ENCODE measurements at regions not wholly inside any gene's neighbourhood (a gene's known extent, or its start where the extent isn't known, plus 50 kb on each side); places are given as distances from the start of the nearest gene placed in this dataset.

DNA sequence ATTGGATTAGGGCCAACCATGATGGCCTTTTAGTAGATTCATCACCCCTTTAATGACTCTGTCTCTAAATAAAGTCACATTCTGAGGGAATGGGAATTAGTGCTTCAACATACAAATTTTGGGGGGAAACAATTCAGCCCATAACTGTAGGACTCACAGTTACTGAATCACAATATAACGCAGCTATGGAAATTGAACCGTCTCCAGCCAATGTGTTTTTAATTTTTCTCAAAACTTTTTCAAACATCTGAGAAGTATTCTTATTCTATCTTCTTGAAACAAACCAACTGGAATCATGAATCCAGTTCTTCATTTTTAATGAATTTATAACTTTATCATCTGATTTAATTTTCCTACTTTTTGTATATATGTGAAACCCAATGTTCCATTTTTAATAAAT lies 373.1 kb upstream of the SYT4 start:
- no peak for DNase-seq

DNA sequence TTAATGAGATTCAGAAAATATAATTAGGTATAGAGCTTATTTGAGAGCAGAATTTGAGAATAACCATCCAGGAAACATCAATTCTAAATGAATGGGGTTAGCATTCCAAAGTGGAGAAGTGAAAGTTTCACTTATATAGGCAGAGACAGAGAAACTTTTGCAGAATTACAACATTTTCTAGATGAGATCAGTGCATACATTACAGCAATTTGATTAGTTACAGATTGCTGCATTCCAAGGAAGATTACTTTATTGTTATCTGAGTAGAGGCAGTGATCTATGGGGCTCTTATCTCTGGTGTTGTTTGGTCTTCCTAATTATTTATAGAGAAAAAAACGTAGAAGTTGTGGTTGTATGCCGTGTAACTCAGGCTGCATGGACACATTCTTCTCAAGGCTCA lies 373.8 kb upstream of the SYT4 start:
- DNase-seq = no peak

GRCh38 chr18:43656547-43656946 lies 379.3 kb upstream of the SYT4 start:
- DNase-seq = no peak

DNA sequence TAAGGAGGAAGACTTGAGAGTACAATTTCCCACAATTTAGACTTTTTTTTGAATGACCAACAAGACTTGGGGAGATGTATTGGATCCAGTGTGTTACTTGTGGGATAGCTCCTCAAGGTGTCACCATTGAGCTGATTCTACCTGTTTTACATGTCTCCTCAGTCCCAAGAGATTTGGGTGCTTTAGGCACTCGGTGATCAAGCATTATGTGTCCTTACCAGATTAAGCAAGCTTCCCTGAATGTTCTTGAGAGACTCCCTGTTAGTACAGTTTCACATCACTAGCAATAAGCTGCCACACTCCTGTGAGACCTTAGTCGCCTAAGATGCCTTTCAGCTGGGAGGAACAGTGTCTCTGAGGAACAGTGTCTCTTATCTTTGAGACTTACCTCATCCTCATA lies 384.3 kb upstream of the SYT4 start:
- DNase-seq = no peak

DNA sequence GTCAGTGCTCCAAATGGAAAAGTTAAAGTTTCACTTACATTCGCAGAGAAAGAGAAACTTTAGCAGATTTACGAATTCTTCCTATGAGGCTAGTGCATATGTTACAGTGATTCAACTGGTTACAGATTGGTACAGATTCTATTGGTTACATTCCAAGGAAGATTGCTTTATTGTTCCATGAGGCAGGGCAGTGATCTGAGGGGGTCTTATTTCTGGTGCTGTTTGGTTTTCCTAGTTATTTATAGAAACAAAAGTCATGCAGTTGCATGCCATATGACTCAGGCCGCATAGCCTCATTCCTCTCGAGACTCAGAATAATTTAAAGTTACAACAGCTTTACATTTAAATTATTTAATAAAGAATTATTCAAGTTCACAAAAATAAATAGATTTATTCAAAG lies 385.4 kb upstream of the SYT4 start:
- DNase-seq = no peak

GRCh38 chr18:43663159-43663558 lies 385.9 kb upstream of the SYT4 start:
- DNase-seq = no peak

DNA sequence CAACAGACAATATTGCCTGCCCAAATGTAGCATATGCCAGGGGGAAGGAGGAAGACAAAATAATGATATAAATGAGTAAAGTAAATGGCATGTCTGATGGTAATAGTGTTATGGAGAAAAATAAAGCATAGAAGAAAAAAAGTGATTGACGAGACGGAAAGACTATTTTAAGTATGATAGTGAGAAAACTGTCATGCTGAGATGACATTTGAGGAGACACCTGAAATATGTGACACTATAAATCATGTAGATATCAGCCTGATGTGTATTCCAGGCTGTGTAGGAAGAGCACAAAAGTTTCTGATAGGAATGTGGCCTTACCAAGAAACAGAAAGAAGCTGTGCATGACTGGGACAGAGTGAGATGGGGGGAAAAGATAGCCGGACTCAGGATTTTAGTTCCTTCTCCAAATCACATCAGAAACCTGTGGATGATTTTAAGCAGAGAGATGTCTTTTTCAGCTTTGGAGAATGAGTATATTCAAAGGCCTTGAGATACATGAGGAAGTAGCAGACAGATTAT lies 387.3 kb upstream of the SYT4 start:
- no peak for DNase-seq

DNA sequence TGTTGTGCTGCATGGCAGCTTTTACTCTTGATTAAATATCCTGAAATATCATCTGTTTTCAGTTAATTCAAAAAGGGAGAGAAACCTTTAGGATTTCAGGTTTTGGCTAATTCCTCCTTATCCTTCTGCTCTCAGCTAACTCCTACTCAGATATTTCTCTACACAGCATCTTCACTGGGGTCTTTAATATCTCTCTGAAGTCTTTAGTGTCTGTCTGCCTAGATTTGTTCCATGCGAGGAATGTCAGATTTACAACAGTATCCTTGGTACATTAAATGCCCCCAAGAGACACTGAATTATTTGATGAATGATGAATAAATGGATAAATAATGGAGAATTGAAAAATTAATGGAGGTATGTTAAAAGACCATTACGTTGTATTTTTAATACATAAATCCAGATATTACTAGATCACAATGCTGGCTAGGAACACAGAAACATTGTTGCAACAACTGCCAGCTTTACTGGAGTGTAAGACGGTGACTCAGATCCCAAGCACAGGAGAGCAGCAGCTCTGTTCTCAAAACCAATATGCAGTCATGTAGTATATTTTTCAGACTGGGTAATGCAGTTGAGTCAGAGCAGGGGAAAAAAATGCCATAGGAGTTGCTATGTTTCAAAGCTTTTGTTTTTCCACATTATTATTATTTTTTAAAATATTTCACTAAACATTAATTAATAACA lies 388.0 kb upstream of the SYT4 start:
- DNase-seq = no peak

GRCh38 chr18:43668866-43669265 lies 391.6 kb upstream of the SYT4 start:
- no peak for DNase-seq

DNA sequence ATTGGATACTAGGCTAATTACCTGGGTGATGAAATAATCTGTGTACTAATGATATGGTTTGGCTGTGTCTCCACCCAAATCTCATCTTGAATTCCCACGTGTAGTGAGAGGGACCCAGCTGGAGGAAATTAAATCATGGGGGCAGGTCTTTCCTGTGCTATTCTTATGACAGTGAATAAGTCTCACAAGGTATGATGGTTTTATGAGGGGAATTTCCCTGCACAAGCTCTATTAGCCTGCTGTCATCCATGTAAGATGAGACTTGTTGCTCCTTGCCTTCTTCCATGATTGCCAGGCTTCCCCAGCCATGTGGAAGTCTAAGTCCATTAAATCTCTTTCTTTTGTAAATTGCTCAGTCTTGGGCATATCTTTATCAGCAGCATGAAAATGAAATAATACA lies 394.1 kb upstream of the SYT4 start:
- no peak for DNase-seq

DNA sequence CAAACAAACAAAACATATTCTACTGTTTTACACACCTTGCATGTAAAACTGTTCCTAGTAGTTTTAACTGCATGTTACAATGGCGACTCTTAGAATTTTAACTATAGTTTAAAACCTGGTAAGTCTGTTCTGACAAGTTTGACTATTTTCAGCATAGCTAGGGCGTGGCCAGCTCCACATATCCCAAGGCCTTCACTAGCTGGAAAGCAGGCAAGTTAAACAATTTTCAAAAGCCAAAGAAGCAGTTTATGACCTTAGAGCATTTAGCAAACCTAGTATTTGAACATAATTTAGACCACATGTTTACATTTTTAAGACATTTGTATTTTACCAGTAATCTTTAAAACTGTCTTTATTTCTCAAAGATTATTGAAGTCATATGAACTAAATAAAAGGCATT lies 402.8 kb upstream of the SYT4 start:
- DNase-seq = no peak

- DNase-seq = no peak
Measured at GRCh38 chr18:43681661-43682060, 404.4 kb upstream of the SYT4 start.

GRCh38 chr18:43682196-43682595 lies 404.9 kb upstream of the SYT4 start:
- DNase-seq = no peak

DNA sequence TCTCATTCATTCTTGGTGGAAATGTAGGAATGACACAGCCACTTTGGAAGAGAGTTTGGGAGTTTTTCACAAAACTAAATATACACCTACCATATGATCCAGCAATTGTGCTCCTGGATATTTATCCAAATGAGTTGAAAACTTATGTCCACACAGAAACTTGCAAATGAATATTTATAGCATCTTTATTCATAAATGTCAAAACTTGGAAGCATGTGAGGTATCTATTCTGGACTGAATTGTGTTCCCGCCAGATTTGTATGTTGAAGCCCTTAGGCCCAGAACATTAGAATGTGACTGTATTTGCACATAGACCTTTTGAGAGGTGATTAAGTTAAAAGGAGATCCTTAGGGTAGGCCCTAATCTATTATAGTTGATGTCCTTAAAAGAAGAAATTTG lies 409.4 kb upstream of the SYT4 start:
- DNase-seq = no peak

- DNase-seq = no peak
Measured at GRCh38 chr18:43692099-43692690, 414.9 kb upstream of the SYT4 start.

GRCh38 chr18:43702399-43702798 lies 425.1 kb upstream of the SYT4 start:
- DNase-seq = no peak

DNA sequence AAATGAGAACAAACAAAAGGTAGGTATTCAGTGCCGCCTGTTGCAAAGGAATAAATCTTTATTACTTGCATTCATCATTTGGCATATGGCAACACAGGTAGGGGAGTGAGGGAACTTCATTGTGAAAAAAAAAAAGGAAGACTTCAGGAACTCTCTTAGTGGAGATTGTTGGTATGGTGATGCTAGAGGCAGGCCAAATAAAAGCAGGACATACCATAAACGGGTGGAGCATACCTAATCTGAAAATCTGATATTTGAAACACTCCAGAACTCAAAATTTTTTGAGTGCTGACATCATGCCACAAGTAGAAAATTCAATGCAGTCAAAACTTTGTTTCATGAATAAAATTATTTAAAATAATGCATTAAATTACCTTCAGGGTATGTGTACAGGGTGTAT lies 425.8 kb upstream of the SYT4 start:
- DNase-seq = no peak

DNA sequence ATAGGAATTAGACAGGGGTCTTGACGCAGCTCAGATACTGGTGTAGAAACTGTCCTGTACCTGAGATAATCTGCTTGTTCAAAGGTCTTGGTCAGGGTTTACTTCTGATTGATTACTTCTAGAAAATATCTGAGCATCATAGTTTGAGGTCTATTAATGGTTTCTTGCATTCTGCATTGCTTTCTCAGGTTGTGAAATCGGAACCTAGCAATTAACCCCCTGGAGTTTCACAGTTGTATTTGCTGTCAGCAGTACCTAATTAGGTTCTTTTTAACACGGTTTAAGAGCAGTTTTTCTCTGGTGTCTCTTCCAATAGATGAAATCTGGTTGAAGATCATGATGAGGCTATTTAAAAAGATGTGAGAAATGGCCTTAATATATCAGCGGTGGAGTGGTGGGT lies 428.6 kb upstream of the SYT4 start:
- DNase-seq = no peak

GRCh38 chr18:43710135-43710534 lies 432.8 kb upstream of the SYT4 start:
- no peak for DNase-seq

DNA sequence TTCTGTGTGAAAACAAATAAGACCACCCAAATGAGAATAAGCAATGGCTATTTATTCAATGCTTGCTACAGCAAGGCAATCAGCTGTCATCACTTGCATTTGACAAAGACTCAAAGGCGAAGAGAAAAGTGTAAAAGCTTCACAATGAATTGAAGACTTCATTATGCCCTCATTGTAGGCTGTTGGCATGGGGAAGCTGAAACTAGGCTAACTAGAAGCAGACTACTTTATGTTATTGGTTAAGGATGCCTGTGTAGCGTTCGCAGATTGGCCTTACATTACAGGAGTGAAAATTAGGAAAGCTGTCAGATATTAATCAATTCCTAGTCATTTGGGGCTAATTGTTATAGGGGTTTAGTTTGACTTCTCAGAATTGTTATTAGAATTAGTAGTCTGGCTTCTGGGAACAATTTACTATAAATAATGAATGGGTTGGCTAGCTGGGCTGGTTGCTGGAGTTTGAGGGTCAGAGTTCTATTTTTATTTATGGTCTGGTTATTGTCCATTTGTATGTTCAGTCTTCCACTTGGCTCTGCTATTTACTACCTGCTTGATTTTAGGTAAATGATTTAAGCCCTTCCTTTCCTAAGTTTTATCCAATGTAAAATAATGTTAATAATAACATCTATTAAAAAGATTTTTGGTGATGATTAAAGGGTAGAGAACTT lies 437.2 kb upstream of the SYT4 start:
- no peak for DNase-seq

DNA sequence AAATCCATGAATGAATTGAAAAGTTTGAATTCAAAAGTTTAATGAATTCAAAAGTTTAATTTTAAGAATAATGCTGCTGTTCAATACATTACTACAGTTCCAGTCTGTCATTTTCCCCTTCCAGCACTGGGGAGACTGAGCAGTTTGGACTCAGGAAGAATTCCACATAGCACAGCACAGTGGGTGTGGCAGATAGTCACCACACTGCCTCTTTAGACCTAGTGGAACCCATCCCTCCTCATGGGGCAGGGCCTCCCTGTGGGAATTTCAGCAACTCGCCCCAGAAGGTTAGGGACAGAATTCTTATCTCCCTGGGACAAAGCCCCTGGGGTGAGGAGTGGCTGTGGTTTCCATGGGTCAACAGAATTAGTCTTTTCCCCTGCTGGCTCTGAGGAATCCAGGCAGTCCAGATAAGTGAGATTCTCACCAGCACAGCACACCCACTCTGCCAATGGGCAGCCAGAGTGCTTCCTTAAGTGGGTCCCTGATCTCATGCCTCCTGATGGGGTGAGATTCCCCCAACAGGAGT lies 442.0 kb upstream of the SYT4 start:
- no peak for DNase-seq

DNA sequence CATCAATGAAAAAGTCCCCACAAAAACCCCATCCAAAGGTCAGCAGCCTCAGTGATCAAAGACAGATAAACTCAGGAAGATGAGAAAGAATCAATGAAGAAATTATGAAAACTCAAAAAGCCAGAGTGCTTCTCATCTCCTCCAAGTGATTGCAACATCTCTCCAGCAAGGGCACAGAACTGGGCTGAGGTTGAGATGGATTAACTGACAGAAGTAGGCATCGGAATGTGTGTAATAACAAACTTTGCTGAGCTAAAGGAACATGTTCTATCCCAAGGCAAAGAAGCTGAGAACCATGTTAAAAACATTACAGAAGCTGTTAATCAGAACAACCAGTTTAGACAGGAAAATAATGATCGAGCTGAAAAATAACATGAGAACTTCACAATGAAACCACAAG lies 442.8 kb upstream of the SYT4 start:
- no peak for DNase-seq

GRCh38 chr18:43735570-43735969 lies 458.3 kb upstream of the SYT4 start:
- DNase-seq = no peak
